Stimulated activated CD8-positive, alpha-beta memory T cell treated with anti-CD3 and anti-CD28 coated beads, Interleukin-4, amount 100 ng/mL, for 24 hours (primary cell): ENCODE measurements at regions not wholly inside any gene's neighbourhood (a gene's known extent, or its start where the extent isn't known, plus 50 kb on each side); places are given as distances from the start of the nearest gene placed in this dataset.
"Not testable (repeated sequence)": the region's sequence is repeated elsewhere in the genome, so short reads cannot be mapped to it uniquely, and the experiment has no call there.

Experiments used
- DNase-seq: peaks from one replicate; pipeline ENCODE4 v3.0.0-alpha.2; 2020; ENCODE audit warnings: low read depth

DNA sequence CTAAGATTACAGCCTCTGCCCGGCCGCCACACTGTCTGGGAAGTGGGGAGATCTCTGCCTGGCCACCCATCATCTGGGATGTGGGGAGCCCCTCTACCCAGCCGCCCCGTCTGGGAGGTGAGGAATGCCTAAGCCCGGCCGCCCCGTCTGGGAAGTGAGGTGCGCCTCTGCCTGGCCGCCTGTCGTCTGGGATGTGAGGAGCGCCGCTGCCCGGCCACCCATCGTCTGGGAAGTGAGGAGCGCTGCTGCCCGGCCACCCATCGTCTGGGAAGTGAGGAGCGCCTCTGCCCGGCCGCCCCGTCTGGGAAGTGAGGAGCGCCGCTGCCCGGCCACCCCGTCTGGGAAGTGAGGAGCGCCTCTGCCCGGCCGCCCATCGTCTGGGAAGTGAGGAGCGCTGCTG is 135.9 kb upstream of the PROKR2 start:
- DNase-seq: not testable (repeated sequence)

DNA sequence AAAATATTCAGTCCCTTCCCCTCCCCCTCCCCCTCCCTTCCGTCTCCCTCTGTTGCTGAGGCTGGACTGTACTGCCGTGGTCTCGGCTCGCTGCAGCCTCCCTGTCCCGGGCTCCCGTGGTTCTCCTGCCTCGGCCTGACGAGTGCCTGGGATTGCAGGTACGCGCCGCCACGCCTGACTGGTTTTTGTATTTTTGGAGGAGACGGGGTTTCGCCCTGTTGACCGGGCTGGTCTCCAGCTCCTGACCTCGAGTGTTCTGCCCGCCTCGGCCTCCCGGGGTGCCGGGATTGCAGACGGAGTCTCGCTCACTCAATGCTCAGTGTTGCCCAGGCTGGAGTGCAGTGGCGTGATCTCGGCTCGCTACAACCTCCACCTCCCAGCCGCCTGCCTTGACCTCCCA is 135.5 kb upstream of the PROKR2 start:
- not testable (repeated sequence) for DNase-seq

DNA sequence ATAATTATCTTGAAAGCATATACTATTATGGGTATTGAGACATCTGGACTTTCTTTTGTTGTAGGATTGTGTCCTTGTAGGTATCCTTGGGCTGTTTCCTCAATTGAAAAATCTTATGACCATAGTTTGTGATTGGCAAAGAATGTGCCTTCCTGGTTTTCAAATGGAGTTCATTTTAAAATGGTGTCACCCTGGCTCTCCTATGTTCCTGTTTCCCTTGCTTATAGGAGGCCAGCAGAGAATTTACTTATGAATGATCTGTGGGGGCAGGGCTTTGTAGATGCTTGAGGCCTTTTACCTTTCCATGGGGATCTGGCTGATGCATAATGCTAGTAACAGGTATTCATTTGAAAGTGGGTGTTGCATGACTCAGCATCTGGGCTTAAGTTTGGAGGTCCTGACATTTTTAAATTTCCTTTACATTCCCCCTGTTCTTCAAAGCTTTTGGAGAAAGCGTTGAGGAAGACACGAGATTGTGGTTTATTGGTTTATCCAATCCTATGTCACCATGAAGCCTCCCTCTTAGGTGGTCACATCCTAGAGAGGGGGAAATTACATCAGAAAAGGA is 135.0 kb upstream of the PROKR2 start:
- DNase-seq: no peak

DNA sequence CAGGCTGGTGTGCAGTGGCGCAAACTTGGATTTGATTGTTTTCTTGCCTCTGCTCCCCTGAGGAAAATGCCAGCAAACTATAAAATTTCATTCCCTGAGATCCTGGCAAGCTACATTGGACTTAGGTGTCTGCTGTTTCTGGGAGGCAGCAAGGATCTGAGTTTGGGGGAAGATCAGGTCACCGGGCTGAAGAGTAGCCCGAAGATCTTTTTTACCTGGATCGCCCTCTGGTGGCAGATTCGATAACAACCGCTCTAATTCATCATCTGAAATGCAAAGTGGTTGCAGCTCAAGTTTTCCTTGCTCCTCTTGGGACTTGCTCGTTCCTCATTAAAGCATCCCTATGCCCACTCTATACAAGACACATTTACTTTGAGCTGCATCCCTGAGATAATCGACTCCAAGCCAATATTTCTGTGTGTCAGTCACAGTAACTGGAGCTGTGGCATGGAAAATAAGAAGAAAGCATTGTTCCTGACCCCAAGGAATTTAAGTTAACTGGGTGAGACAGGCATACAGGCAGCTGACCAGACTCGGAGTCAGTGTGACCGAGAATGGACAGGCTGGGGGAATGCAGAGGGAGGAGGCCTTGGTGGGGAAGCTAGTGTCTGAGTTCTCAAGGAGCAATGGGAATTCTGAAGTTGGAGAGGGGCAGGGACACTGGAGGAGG is 131.8 kb upstream of the PROKR2 start:
- DNase-seq: peak; percentile 25

DNA sequence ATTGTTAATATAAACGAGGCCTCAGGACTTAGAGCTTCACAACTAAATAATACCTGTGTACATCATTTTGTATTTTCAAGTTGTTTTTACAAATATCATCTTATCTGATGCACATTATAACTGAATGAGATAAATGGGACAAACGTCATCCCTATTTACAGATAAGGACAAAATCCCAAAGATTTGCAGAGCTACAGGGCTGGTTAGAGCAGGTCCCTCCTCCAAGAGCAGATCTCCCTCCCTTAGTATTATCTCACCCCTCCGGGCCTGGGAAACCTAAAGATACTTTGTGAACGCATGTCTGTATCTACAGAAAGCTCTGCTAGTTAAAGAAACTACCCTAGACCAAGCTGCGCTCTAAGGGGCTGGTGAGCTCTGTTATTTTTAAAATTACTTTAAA is 130.4 kb upstream of the PROKR2 start:
- DNase-seq: no peak

DNA sequence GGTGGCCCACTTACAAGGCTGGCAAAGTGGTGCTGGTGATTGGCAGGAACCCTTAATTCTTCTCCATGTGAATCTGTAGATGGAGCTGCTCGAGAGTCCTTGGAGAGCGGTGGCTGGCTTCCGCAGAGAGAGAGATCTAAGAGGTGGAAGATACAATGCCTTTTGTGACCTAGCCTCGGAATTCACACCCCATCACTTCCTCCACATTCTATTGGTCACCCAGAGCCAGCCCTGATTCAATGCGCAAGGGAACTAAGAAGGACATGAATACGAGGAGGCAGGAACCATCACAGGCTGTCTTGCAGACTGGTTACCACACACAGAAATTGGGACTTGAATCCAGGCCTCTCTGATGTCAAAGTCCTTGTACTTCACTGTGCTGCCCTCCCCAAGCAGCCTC is 128.9 kb upstream of the PROKR2 start:
- DNase-seq: no peak

DNA sequence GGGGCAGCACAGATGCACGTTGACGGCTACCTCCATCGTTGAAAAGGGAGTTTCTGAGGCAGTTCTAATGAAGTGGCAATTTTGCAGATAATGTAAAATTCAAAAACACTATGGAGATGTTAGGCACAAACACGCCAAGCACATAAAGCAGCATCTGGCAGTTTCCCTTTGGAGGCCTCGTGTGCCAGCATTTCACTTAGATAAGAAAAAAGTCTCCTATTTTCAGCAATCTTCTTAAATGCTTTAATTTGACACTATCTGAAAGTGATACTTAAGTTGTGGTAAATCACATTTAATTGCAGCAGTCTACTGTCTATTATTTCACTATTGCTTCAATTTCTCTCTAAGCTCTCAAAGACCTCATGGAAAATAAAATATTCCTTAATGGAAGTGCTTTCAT is 125.3 kb upstream of the PROKR2 start:
- no peak for DNase-seq

DNA sequence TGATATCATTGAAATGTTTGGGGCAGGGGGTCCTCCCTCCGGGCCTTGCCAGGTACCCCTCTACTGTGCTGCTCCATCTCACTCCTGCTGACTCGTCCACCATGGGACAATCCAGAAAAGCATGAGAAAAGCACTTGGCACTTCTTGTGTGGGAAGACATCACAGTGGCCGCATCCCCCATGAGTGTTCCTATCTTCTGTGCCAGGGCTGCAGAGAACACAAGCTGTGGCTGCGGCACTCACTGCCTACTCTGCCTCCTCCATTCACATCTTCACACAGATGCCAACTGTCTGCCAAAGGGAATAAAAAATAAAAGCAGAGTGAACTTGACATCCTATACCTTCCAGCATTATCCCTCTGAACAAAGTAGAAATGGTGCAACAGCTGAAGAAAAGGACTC is 117.4 kb upstream of the PROKR2 start:
- no peak for DNase-seq

DNA sequence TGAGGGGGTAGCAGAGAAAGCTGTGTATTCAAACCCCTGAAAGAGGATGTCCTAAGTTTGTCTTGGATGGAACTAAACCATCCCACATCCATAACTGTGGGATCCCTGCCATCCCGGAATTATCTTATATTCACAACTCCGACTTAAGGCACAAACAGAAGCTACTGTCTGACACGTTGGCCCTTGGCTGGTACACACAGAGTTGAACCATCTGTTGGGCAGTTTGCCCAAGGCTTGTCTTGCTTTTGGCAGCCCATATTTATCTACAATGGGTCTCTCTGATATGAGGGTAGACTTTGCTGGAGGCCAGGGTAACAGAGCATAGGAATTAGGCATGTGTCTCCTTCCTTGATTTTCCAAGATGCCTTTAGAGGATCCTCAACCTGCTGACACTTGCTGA is 116.6 kb upstream of the PROKR2 start:
- no peak for DNase-seq

DNA sequence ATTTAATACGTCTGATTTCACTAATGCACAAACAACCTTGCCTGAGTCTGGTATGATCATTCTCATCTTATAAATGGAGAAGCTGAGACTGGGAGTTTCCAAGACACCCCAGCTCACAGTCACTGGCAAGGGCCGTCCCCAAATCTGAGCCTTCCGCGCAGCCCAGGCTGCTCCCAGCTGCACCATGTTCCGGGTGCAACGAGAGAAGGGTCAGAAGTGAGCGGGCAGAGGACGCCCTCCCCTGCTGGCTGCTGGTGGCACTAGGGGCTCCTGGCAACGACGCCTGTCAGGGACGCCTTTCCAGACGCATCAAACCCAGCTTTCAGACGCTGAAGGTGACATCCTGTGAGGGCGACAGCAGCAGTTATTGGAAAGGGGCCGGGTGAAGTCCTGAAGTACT is 115.3 kb upstream of the PROKR2 start:
- no peak for DNase-seq

DNA sequence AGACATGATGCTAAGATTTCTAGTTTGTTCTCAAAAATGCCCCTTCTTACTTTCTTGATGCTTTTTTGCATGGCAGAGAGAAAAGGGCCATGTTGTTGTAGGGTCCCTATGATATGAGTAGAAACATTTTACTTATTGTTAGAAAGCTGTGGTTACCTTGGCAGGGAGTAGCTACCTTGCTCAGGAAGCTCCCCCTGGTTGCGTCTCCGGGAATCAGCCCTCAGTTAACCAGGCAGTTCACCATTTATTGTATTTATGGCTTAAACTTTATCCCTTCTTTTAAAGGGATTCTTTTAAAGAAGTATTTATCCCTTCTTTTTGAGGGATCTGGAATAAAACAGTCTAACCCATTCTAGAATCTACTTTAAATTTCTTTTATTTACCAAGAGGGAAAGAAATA is 113.9 kb upstream of the PROKR2 start:
- DNase-seq: no peak

DNA sequence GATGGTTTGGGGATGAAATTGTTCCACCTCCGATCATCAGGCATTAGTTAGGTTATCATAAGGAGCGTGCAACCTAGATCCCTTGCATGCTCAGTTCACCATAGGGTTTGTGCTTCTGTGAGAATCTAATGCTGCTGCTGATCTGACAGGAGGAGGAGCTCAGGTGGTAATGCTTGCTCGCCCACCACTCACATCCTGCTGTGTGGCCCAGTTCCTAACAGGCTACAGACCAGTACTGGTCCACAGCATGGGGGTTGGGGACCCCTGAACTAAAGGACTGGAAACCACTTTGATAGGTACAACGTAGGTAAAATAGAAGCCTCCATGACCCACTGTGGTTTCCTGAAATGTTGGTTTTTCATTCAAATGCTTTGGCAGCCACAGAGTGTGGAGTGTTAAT is 109.3 kb upstream of the PROKR2 start:
- no peak for DNase-seq

DNA sequence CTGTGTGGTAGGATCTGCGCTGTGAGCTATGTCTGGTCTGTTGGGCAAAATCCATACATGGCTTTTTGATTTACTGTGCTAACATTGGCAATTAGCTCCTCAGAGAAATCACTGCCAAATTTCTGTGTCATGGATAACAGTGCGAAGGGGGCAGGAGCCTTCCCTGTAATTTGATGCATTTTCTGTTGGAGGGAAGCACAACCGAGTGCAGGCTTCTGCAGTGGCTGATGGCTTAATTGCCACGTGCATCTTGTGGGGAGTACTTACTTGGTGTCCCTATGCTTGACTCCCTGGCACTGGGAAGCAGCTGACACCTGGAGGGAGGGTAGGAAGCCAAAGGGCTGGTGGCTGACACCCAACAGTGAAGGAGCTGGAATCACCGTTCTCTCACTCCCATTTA is 99.3 kb upstream of the PROKR2 start:
- no peak for DNase-seq

DNA sequence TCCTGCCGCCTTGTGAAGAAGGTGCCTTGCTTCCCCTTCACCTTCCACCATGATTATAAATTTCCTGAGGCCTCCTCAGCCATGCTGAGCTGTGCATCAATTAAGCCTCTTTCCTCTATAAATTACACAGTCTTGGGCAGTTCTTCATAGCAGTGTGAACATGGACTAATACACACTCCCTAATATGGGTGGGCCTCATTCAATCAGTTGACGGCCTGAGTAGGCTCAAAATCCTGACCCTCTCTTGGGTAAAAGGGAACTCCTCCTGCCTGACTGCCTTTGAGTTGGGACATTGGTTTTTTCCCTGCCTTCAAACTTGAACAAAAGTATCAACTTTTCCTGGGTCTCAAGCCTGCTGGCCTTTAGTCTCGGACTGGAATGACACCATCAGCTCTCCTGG is 96.6 kb upstream of the PROKR2 start:
- DNase-seq: no peak

DNA sequence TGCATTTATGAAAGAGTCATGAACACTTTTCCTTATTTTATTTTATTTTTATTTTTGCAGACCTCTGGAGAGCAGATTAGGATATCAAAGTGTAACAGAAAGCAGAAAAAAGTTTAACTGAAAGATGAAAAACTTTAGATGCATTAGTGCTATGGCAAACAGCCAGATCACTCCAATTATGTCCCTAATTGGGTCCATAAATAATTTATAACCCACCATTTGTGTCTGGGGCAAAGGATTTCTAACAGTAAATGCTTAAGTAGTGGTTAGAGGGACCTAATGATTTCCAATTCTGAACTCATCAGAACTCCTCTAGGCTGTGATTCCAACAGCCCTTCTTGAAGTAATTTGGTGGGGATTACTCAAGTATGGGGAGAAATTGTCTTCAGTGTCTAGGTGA is 93.7 kb upstream of the PROKR2 start:
- no peak for DNase-seq

DNA sequence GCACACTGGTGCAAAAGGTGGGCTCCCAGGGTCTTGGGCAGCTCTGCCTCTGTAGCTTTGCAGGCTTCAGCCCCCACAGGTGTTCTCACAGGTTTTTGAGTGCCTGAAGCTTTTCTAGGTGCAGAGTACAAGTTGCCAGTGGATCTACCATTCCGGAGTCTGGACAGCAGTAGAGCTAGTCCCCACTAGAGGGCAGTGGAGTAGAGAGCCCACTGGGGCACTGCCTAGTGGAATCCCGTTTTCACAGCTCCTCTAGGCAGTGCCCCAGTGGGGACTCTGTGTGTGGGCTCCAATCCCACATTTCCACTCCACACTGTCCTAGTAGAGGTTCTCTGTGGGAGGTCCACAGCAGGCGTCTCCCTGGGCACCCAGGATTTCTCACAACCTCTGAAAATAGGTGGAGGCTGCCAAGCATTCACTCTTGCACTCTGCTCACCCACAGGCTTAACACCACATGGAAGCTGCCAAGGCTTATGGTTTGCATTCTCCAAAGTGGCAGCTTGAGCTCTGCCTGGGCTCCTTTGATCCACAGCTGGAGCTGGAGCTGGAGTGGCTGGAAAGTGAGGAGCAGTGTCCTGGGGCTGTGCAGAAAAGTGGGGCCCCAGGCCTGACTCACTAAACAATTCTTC is 86.3 kb upstream of the PROKR2 start:
- DNase-seq: no peak

DNA sequence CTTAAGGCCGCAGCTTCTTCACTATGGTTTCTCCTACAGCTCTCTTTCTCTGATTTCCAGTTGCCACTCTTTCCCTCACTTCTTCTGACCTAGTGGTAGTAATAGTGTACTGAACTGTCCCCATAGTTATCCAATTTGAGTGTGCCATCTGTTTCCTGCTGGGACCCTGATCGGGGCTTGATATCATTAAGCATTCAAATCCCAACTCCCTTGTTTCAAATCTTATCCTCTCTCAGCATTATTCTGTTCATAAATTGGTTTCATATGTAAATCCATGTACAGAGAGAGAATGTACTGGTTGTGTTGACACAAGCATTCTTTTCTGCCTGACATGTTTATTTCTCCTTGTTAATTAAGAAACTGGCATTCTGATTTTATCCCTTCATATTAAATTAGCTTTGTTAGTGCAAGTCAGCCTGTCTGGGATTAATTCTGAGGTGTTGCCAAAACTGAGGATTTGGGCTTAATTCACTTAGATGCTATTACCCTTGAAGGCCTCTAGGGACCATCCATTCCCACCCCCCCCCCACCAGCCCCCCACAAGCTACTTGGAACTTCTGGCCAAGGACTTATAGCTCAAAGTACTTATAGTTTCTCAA is 84.6 kb upstream of the PROKR2 start:
- no peak for DNase-seq

DNA sequence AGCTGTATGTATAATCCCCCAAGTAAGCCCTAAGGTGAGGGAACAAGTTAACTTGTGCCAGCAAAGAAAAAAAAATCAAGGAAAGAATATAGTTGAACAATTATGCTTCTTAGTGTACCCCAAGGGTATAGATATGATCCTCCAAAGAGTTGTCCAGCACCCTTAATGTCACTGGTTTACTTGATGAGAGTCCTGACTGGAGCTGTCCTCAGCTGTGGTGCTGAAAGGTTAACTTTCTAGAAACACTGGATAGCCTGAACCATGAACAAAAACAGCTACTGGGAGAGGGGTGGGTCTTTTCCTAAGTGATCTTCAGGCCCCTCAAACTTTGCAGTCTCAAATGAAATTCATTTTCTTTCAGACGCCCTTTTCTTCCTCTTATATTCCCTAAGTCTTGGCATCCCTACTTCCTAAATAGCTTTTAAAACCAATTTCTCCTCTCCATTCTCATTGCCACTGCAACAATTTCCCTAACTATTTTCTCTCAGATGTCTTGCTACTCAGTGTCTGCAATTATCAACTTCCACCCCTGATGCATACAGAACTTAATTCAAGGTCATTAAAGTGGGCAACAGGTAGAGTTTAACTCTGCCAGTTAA is 83.5 kb upstream of the PROKR2 start:
- no peak for DNase-seq

DNA sequence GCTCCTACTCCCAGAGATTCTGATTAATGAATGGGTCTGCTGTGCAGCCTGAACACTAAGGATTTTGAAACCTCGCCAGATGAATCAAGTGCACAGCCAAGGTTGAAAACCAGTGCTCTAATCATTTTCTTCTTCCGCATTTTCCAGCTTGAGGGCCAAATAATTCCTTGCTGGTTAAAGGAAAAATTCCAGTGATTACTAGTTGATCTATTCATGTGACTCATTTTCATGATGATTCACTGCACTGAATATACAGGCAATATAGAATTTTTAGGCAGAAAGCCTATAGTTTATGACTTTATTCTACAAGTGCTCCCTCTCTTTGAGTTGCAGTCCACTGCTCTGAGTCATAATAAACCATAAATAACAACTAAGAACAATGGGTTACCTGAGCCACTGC is 80.6 kb upstream of the PROKR2 start:
- no peak for DNase-seq

DNA sequence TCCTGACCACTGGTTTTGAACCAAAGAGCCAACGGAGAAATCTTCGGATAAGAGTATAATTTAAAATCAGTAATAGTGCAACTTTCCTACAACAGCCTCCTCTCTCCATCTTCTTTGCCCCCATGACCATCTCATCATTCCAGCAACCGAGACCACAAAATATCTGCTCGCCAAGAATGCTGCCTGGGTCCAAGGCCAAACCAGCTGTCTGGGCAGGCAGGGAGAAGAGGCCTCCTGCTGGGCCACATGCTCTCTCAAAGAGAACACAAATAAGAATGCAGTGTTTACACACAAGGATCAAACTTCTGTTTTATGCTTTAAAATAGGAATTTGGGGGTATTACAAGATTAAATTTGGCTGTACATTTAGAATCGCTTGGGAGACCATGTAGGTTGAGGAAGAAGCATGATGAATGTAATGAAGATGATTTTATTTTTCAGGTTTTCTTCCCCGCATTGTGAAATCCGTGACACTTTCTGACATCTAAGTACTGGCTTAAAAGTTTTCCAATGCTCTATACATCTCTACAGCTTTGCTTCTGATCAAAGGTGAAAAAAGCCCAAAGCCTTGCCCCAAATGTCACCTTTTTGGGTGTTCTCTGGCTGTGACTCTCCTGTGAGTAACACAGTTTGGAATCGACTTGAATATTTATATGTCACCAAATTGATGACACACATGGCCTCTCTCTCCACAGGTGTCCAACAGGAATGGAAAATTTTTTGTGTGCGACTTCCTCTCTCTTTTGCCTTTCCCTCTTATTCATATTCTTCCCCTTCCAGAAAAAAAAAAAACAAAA is 79.4 kb upstream of the PROKR2 start:
- DNase-seq: no peak

DNA sequence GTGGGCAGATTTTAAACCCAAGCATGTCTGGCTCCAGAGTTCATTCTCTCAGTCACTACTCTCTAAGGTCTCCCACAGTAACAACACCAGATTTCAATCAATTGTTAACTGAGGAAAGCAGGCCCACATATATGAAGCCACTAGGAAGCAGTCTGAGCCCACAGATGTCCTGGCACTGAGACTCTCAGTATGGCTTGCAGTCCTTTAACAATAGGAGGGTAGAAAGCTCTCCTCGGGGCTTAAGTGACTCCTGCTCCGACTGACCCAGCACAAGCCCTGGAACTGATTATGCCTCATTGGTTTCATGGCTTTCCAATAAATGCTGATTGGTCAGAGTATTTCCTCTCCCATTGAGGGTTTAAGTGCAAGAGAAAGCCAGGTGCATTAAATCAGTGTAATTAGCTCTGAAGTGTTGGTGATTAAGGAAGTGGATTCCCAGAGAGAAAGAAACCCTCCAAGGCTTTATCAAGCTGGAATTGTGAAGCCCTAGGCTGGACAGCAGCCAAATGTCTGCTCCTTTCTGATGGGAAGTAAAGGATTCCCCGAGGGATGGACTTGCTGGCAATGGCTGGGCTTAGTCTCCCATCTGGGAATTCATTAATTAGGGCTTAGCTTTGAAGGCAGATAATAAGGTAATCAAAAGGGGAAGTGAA is 76.6 kb upstream of the PROKR2 start:
- no peak for DNase-seq

DNA sequence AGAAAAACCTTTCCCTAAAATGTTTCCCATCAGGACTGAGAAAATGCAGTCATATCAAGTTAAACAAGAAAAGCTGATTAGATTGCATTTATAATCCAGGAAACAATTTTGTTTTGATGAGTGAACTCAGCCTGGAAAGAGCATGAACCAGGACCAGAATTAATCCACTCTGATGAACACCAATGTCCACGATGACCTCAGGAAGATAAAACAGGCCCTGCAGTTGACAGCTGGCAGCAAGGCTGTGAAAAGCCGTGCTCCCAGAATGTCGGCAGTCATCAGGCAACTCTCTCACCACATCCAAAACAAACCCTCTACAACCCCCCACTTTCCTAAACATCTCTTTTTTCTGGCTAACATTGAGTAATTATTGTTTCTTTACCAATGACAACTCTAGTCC is 74.0 kb upstream of the PROKR2 start:
- no peak for DNase-seq
